Body of pancreas (tissue), 4 donors: ENCODE measurements at regions not wholly inside any gene's neighbourhood (a gene's known extent, or its start where the extent isn't known, plus 50 kb on each side); places are given as distances from the start of the nearest gene placed in this dataset.

Source experiments
- CTCF ChIP-seq, 7 experiments: fragments of 450-650 bp in 4 of 7; fragments of 200-600 bp in 3 of 7; sonication (generic) in 3 of 7; IDR thresholded peaks; one replicate each; pipeline ENCODE4 v1.5.1; 2016 to 2019; ENCODE audit warnings: antibody characterized with exemption in 7 of 7
- POLR2A ChIP-seq, 3 donors: fragments of 450-650 bp; IDR thresholded peaks; one replicate each; pipeline ENCODE4 v1.6.1; 2016; ENCODE audit warnings: antibody characterized with exemption in 3 of 3, mild to moderate bottlenecking in 2 of 3

- no peak for TF ChIP-seq CTCF (IDR thresholded peaks at IDR 0.05)
- no peak for TF ChIP-seq POLR2A (IDR thresholded peaks at IDR 0.05)
Observed at GRCh38 chr7:28300488-28300887, 111.8 kb upstream of the CREB5 start.
